ENCODE measurements at regions not wholly inside any gene's neighbourhood (a gene's known extent, or its start where the extent isn't known, plus 50 kb on each side); places are given as distances from the start of the nearest gene placed in this dataset.

- no peak overlapping the region for H3K27ac ChIP-seq
- intact Hi-C loops (cut with DNase I), result no loop called here
- no peaks in the 10 kb centered on the region for H3K36me3 ChIP-seq
- no peak for DNase-seq (ENCODE audit: low spot score)
- no peaks in the 10 kb centered on the region for H3K4me1 ChIP-seq (replicated peaks)
- no peak overlapping the region for H3K4me3 ChIP-seq
- H3K9me3 ChIP-seq, result no peaks in the 10 kb centered on the region
- TF ChIP-seq, protein P1, sequence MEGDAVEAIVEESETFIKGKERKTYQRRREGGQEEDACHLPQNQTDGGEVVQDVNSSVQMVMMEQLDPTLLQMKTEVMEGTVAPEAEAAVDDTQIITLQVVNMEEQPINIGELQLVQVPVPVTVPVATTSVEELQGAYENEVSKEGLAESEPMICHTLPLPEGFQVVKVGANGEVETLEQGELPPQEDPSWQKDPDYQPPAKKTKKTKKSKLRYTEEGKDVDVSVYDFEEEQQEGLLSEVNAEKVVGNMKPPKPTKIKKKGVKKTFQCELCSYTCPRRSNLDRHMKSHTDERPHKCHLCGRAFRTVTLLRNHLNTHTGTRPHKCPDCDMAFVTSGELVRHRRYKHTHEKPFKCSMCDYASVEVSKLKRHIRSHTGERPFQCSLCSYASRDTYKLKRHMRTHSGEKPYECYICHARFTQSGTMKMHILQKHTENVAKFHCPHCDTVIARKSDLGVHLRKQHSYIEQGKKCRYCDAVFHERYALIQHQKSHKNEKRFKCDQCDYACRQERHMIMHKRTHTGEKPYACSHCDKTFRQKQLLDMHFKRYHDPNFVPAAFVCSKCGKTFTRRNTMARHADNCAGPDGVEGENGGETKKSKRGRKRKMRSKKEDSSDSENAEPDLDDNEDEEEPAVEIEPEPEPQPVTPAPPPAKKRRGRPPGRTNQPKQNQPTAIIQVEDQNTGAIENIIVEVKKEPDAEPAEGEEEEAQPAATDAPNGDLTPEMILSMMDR (IDR thresholded peaks at IDR 0.05), result no peak
- TF ChIP-seq POLR2A (IDR thresholded peaks at IDR 0.05) (no peak), POLR2AphosphoS5 (IDR thresholded peaks at IDR 0.05) (no peak)
- WGBS, result 68% methylated on average over 13 of the region's 13 CpGs
- H3K27me3 ChIP-seq (replicated peaks; ENCODE audit: insufficient read depth), result no peaks in the 10 kb centered on the region
Measured at GRCh38 chr21:41653243-41653953, 113.5 kb downstream of the RIPK4 start.

DNA sequence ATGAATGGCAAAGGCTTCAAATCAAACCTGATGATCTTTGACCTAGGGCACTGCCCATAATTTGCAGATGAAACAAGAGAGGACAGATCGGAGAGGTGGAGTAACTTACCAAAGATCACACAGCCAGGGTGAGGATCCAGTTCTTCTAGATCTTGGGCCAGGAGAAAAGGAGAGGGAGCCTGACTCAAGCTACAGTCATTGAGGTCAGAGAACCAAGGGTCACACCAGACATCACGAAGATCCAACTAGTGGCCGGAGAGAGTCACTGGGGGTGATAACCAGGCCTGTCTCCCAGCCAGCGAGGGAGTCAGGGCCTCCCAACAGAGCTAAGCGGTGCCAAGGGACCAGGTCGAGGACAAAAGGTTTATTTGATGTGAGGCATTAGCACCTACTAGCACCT is 115.0 kb downstream of the RIPK4 start:
- 65% methylated on average over 6 of the region's 6 CpGs for WGBS
- H3K27me3 ChIP-seq (replicated peaks; ENCODE audit: insufficient read depth), result no peaks in the 10 kb centered on the region
- H3K27ac ChIP-seq, result peak overlapping the region in 1 of 2 donors; percentile 42
- DNase-seq (ENCODE audit: low spot score), result no peak
- intact Hi-C loops (cut with DNase I), result no loop called here
- no peaks in the 10 kb centered on the region for H3K9me3 ChIP-seq
- H3K4me1 ChIP-seq (replicated peaks), result no peaks in the 10 kb centered on the region
- H3K4me3 ChIP-seq, result no peak overlapping the region
- no peaks in the 10 kb centered on the region for H3K36me3 ChIP-seq
- no peak for TF ChIP-seq POLR2A (IDR thresholded peaks at IDR 0.05)
- TF ChIP-seq POLR2AphosphoS5 (IDR thresholded peaks at IDR 0.05), result no peak
- TF ChIP-seq, protein P1 (IDR thresholded peaks at IDR 0.05), result no peak

DNA sequence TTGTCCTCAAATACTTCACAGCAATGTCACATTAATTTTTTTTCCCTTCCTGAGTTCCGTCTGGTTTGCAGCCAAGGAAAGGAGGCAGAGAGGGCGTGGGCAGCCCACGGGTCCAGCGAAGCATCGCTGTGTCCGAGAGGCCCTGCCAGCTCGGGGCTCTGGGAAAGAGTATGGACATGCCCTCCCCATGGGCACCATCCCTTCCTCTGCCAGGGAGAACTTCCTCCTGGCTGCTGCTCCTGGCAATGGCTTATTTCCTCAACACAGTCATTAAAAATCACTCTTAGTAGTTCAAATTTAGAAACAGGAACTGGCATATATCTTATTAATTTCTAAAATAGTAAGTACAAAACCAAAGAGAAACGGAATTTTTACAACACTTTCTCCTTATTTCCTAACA is 115.4 kb downstream of the RIPK4 start:
- H3K4me1 ChIP-seq (replicated peaks), result no peaks in the 10 kb centered on the region
- WGBS, result 8% methylated on average over 8 of the region's 8 CpGs
- H3K27ac ChIP-seq, result peak overlapping the region in 1 of 2 donors; percentile 42
- intact Hi-C loops (cut with DNase I), result no loop called here
- no peak for DNase-seq (ENCODE audit: low spot score)
- TF ChIP-seq, protein P1 (IDR thresholded peaks at IDR 0.05), result peak in 1 of 4 experiments; percentile 12
- TF ChIP-seq POLR2AphosphoS5 (IDR thresholded peaks at IDR 0.05), result peak; percentile 64
- TF ChIP-seq POLR2A (IDR thresholded peaks at IDR 0.05), result no peak
- no peak overlapping the region for H3K4me3 ChIP-seq
- H3K27me3 ChIP-seq (replicated peaks; ENCODE audit: insufficient read depth), result no peaks in the 10 kb centered on the region
- no peaks in the 10 kb centered on the region for H3K9me3 ChIP-seq
- no peaks in the 10 kb centered on the region for H3K36me3 ChIP-seq

DNA sequence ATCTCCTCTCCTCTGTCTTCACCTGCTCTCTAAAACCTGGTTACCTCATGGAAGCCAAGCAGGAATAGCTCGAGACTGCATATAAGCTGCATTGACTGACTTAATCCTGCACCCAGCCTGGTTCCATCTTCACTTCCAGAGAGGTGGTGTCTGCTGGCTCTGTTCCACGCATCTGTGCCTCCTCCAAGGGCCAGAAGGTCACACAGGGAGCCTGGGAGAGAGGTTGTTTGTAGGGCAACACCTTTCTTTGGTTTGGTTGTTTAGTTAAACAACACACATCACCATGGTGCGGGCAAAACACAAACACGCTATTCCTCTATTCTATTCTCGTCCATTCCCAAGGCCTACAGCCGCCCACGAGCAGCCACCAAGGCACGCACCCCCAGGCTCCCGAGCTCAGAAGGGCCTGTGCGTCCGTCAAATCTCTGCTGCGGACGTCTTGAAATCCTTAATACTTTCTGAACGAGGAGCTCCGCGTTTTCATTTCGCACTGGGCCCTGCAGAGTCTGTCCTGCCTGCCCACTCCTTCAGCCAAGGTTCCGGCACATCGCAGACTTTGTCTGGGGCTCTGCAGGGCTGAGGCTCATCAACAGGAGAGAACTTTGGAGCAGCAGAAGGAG is 116.2 kb downstream of the RIPK4 start:
- no peak for DNase-seq (ENCODE audit: low spot score)
- no peak overlapping the region for H3K4me3 ChIP-seq
- TF ChIP-seq, protein P1 (IDR thresholded peaks at IDR 0.05), result no peak
- TF ChIP-seq POLR2AphosphoS5 (IDR thresholded peaks at IDR 0.05), result no peak
- H3K27ac ChIP-seq, result no peak overlapping the region
- H3K9me3 ChIP-seq, result no peaks in the 10 kb centered on the region
- intact Hi-C loops (cut with DNase I), result no loop called here
- WGBS, result 89% methylated on average over 19 of the region's 19 CpGs
- H3K27me3 ChIP-seq (replicated peaks; ENCODE audit: insufficient read depth), result no peaks in the 10 kb centered on the region
- no peaks in the 10 kb centered on the region for H3K4me1 ChIP-seq (replicated peaks)
- H3K36me3 ChIP-seq, result no peaks in the 10 kb centered on the region

DNA sequence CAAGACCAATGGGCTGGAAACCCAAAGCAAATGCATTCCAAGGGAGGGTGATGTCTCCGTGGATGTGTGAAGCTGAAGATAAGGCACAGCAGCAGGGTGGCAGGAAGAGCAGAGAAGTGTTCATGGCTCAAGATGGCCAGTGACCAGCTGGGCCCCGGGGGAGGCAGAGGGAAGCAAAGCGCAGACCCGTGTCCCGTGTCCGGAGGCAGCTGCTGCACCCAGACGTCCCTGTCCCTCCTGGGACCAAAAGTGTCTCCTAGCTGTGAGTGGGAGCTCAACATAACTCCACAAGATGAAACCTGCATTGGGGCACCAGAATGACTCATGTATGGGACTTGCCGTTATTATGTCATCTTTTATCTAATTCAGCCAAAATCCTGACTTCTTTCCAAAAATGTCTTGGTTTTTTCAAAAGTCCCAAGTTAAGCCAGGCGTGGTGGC is 118.2 kb downstream of the RIPK4 start:
- 69% methylated on average over 9 of the region's 9 CpGs for WGBS
- intact Hi-C loops (cut with DNase I), result no loop called here

More for the DNA sequence above, 118.2 kb downstream of the RIPK4 start:
- no peak for DNase-seq (ENCODE audit: low spot score)
- no peaks in the 10 kb centered on the region for H3K36me3 ChIP-seq
- no peak for TF ChIP-seq POLR2A (IDR thresholded peaks at IDR 0.05)
- TF ChIP-seq, protein P1 (IDR thresholded peaks at IDR 0.05), result no peak
- TF ChIP-seq POLR2AphosphoS5 (IDR thresholded peaks at IDR 0.05), result peak; percentile 7
- H3K27ac ChIP-seq, result no peak overlapping the region
- H3K4me3 ChIP-seq, result no peak overlapping the region
- H3K9me3 ChIP-seq, result no peaks in the 10 kb centered on the region
- no peaks in the 10 kb centered on the region for H3K27me3 ChIP-seq (replicated peaks; ENCODE audit: insufficient read depth)
- no peaks in the 10 kb centered on the region for H3K4me1 ChIP-seq (replicated peaks)
